ELF-1 (cell line): ENCODE measurements at regions not wholly inside any gene's neighbourhood (a gene's known extent, or its start where the extent isn't known, plus 50 kb on each side); places are given as distances from the start of the nearest gene placed in this dataset.
"Not testable (repeated sequence)": the region's sequence is repeated elsewhere in the genome, so short reads cannot be mapped to it uniquely, and the experiment has no call there.

Experiments used
- DNase-seq: peaks from one replicate; pipeline ENCODE4 v3.0.0-alpha.2; 2016; ENCODE audit warnings: low read depth, low spot score

- DNase-seq = no peak
These were observed 220.2 kb upstream of the MYO3A start for GRCh38 chr10:25713894-25714240.

DNA sequence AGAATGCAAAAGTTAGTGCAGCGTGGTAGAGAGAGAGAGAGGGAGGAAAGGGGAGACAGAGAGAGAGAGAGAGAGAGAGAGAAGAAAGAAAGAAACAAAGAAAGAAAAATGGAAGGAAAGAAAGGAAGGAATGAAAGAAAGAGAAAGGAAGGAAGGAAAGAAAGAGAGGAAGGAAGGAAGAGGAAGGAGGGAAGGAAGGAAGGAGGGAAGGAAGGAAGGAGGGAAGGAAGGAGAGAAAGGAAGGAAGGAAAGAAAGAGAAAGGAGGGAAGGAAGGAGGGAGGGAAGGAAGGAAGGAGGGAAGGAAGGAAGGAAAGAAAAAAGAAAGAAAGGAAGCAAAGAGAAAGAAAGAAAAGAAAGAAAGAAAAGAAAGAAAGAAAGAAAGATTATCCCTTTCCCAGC, 209.8 kb upstream of the MYO3A start:
- DNase-seq = no peak

- DNase-seq = peak; percentile 66
These were observed 207.9 kb upstream of the MYO3A start for GRCh38 chr10:25725917-25726716.

- no peak for DNase-seq
These were observed 195.3 kb upstream of the MYO3A start for GRCh38 chr10:25738776-25739175.

- DNase-seq = no peak
These were observed 190.2 kb upstream of the MYO3A start for GRCh38 chr10:25743832-25744231.

GRCh38 chr10:25744574-25744973, 189.5 kb upstream of the MYO3A start:
- no peak for DNase-seq

GRCh38 chr10:25745976-25746375, 188.1 kb upstream of the MYO3A start:
- DNase-seq = no peak

DNA sequence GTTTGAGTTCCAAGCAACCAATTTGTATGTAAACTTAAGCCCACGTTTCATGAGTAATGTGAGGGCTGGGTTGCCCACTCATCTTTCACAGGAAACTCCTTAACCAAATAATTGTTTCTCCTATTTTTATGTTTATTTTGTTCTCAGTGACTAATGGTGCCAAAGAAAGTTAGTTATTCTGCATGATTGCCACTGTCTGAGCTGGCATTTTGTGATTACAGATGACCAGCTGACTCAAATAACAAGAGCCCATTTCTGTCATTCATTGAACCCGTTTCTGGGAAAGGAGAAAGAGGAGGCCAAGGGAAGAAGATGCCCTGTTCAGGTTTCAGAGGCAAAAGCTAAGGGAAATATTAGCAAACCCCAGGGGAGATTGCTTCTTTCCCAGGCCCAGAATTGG, 186.9 kb upstream of the MYO3A start:
- no peak for DNase-seq

DNA sequence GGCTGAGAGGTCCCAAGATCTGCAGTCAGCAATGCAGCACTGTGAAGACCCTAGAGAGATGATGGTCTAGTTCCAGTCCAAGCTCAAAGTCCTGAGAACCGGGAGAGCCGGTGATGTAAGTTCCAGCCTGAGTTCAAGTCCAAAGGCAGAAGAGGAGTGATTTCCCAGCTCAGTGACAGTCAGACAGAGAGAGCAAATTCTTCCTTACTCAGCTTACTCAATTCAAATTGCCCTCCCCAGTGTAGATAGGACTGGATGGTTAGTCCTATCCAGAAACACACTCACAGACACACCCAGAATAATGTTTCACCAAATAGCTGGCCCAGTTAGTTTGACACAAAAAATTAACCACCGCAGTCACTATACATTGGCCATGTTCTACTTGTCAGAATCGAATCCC, 185.5 kb upstream of the MYO3A start:
- DNase-seq = no peak

DNA sequence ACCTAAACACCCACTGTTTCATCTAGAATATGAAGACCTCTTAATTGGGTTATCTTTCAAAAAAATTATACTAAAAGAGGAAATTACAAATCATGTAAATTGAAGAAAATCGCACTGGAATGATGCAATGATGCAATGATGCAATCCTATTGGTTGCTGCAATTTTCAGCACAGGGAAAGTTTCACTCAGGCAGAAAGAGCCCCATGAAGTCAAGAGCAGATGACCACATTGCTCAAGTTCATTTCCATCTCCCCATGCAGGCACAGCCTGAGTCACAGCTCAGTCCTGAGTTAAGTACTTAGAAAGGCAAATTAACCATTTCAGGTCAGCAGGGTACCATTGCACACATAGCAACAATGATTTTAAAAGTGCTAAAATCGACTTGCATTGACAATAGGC, 180.3 kb upstream of the MYO3A start:
- no peak for DNase-seq

DNA sequence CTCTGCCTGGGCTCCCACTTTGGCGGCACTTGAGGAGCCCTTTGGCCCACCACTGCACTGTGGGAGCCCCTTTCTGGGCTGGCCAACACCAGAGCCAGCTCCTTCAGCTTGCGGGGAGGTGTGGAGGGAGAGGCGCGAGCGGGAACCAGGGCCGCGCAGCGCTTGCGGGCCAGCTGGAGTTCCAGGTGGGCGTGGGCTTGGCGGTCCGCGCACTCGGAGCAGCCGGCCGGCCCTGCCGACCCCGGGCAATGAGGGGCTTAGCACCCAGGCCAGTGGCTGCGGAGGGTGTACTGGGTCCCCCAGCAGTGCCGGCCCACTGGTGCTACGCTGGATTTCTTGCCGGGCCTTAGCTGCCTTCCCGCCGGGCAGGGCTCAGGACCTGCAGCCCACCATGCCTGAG, 178.2 kb upstream of the MYO3A start:
- not testable (repeated sequence) for DNase-seq

- no peak for DNase-seq
These were observed 177.2 kb upstream of the MYO3A start for GRCh38 chr10:25756784-25757183.

- peak; percentile 43 for DNase-seq
These were observed 176.0 kb upstream of the MYO3A start for GRCh38 chr10:25758041-25758457.

GRCh38 chr10:25758511-25758910, 175.5 kb upstream of the MYO3A start:
- DNase-seq = no peak

- no peak for DNase-seq
These were observed 172.1 kb upstream of the MYO3A start for GRCh38 chr10:25761937-25762336.

GRCh38 chr10:25766213-25766612, 167.8 kb upstream of the MYO3A start:
- no peak for DNase-seq

- peak; percentile 90 for DNase-seq
These were observed 167.3 kb upstream of the MYO3A start for GRCh38 chr10:25766687-25767221.

- no peak for DNase-seq
These were observed 165.9 kb upstream of the MYO3A start for GRCh38 chr10:25768167-25768566.

DNA sequence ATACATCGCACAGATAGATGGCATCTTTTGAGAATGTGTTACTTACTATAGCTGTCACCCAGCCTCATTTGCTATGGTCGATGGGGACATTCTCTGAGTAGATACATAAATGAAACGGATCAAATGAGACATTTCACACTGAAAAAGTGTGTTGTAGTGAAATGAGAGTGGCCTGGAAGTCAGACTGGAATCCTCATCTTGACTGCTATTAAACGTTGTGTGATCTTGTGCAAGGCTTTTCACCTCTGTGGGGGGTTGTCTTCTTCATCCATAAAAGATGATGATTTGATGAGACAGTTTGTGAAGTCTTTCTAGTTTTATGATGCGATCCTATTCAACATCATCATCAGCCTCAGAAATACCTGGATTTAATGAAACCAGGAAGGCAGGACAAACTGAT, 155.4 kb upstream of the MYO3A start:
- no peak for DNase-seq

GRCh38 chr10:25786161-25786560, 147.9 kb upstream of the MYO3A start:
- no peak for DNase-seq

GRCh38 chr10:25786899-25787298, 147.1 kb upstream of the MYO3A start:
- no peak for DNase-seq

DNA sequence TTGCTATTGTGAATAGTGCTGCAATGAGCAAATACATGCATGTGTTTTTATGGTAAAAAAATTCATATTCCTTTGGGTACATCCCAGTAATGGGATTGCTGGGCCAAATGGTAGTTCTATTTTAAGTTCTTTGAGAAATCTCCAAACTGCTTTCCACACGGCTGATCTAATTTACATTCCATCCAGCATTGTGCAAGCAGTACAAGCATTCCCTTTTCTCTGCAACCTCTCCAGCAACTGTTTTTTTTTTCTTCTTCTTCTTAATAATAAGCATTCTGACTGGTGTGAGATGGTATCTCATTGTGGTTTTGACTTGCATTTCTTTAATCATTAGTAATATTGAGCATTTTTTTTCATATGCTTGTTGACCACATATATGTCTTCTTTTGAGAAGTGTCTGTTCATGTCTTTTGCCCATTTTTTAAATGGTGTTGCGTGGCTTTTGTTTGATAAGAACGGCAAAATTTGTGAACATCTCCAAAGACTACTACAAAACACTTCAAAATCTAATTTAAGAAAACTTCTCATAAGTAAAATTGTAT, 136.1 kb upstream of the MYO3A start:
- DNase-seq = no peak

DNA sequence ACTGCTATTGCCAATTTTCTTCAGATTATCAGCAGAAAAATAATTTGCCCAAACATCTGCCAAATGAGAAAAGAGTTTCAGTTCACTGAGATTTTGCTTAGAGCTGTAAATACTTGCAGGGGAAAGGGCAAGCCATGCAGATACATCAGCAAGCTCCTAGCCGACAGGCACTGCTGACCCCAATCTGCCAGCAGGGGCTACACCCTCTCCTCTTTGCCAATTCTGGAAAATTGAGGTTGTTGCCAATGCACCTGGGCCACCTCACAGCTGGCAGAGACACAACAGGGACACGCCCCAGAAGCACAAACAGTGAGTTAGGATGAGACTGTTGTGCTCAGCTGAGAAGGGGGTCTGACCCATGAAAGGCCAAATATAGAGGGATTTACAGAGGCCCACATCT, 129.5 kb upstream of the MYO3A start:
- DNase-seq = no peak
